ENCODE measurements at regions not wholly inside any gene's neighbourhood (a gene's known extent, or its start where the extent isn't known, plus 50 kb on each side); places are given as distances from the start of the nearest gene placed in this dataset.

GRCh38 chr7:156104501-156105336, 292.5 kb upstream of the SHH start:
- Histone ChIP-seq H3K27ac (ENCODE audit: insufficient read depth, low read length, poor library complexity, severe bottlenecking) (no peak overlapping the region), H3K9me3 (ENCODE audit: control insufficient read depth in 2 of 2, low read length in 2 of 2) (no peaks in the 10 kb centered on the region), H3K36me3 (ENCODE audit: control insufficient read depth, insufficient read depth, low read length) (no peaks in the 10 kb centered on the region), H3K4me1 (ENCODE audit: control insufficient read depth, insufficient read depth, low read length, poor library complexity, severe bottlenecking) (no peaks in the 10 kb centered on the region), H3K27me3 (ENCODE audit: control insufficient read depth, insufficient read depth, low read length) (no peaks in the 10 kb centered on the region), H3K4me3 (ENCODE audit: low read depth, low read length) (no peak overlapping the region)
- H3K9me3 Mint-ChIP-seq = no peaks in the 10 kb centered on the region
- ATAC-seq (ENCODE audit: low read depth in 2 of 2) (no peak), DNase-seq (no peak)
- H3K27me3 Mint-ChIP-seq = no peaks in the 10 kb centered on the region
- H3K4me3 Mint-ChIP-seq = no peak overlapping the region
- no peak overlapping the region for H3K27ac Mint-ChIP-seq
- H3K4me1 Mint-ChIP-seq = no peaks in the 10 kb centered on the region
- H3K36me3 Mint-ChIP-seq = no peaks in the 10 kb centered on the region

- Mint-ChIP-seq H3K4me3 (no peak overlapping the region), H3K36me3 (no peaks in the 10 kb centered on the region), H3K27me3 (no peaks in the 10 kb centered on the region), H3K4me1 (no peaks in the 10 kb centered on the region), H3K9me3 (peaks cover 0 to 1% (median 0%) of the 10 kb centered on the region in 7 donors), H3K27ac (no peak overlapping the region)
- H3K27ac ChIP-seq (ENCODE audit: insufficient read depth, low read length, poor library complexity, severe bottlenecking) = no peak overlapping the region
- H3K4me3 ChIP-seq (ENCODE audit: low read depth, low read length) = no peak overlapping the region
- no peaks in the 10 kb centered on the region for H3K9me3 ChIP-seq (ENCODE audit: control insufficient read depth in 2 of 2, low read length in 2 of 2)
- H3K4me1 ChIP-seq (ENCODE audit: control insufficient read depth, insufficient read depth, low read length, poor library complexity, severe bottlenecking) = no peaks in the 10 kb centered on the region
- H3K36me3 ChIP-seq (ENCODE audit: control insufficient read depth, insufficient read depth, low read length) = no peaks in the 10 kb centered on the region
- ATAC-seq (ENCODE audit: low read depth in 2 of 2) = no peak
- no peaks in the 10 kb centered on the region for H3K27me3 ChIP-seq (ENCODE audit: control insufficient read depth, insufficient read depth, low read length)
- DNase-seq = no peak
These were observed 290.0 kb upstream of the SHH start for GRCh38 chr7:156102267-156102666.

GRCh38 chr7:156101355-156101754, 289.1 kb upstream of the SHH start:
- ATAC-seq (ENCODE audit: low read depth in 2 of 2) (no peak), DNase-seq (no peak)
- Mint-ChIP-seq H3K27me3 (no peaks in the 10 kb centered on the region), H3K36me3 (no peaks in the 10 kb centered on the region), H3K4me1 (no peaks in the 10 kb centered on the region), H3K27ac (no peak overlapping the region), H3K9me3 (peaks cover 0 to 1% (median 0%) of the 10 kb centered on the region in 7 donors), H3K4me3 (no peak overlapping the region)
- no peak overlapping the region for H3K27ac ChIP-seq (ENCODE audit: insufficient read depth, low read length, poor library complexity, severe bottlenecking)
- no peaks in the 10 kb centered on the region for H3K4me1 ChIP-seq (ENCODE audit: control insufficient read depth, insufficient read depth, low read length, poor library complexity, severe bottlenecking)
- H3K36me3 ChIP-seq (ENCODE audit: control insufficient read depth, insufficient read depth, low read length) = no peaks in the 10 kb centered on the region
- H3K27me3 ChIP-seq (ENCODE audit: control insufficient read depth, insufficient read depth, low read length) = no peaks in the 10 kb centered on the region
- no peaks in the 10 kb centered on the region for H3K9me3 ChIP-seq (ENCODE audit: control insufficient read depth in 2 of 2, low read length in 2 of 2)
- H3K4me3 ChIP-seq (ENCODE audit: low read depth, low read length) = no peak overlapping the region

- Mint-ChIP-seq H3K27me3 (no peaks in the 10 kb centered on the region), H3K27ac (no peak overlapping the region), H3K4me1 (peaks cover 0 to 2% (median 0%) of the 10 kb centered on the region in 4 donors), H3K4me3 (no peak overlapping the region), H3K9me3 (peaks cover 0 to 1% (median 0%) of the 10 kb centered on the region in 7 donors), H3K36me3 (no peaks in the 10 kb centered on the region)
- H3K36me3 ChIP-seq (ENCODE audit: control insufficient read depth, insufficient read depth, low read length) = no peaks in the 10 kb centered on the region
- DNase-seq = no peak
- H3K27ac ChIP-seq (ENCODE audit: insufficient read depth, low read length, poor library complexity, severe bottlenecking) = no peak overlapping the region
- H3K4me1 ChIP-seq (ENCODE audit: control insufficient read depth, insufficient read depth, low read length, poor library complexity, severe bottlenecking) = no peaks in the 10 kb centered on the region
- no peak overlapping the region for H3K4me3 ChIP-seq (ENCODE audit: low read depth, low read length)
- H3K27me3 ChIP-seq (ENCODE audit: control insufficient read depth, insufficient read depth, low read length) = no peaks in the 10 kb centered on the region
- H3K9me3 ChIP-seq (ENCODE audit: control insufficient read depth in 2 of 2, low read length in 2 of 2) = no peaks in the 10 kb centered on the region
- no peak for ATAC-seq (ENCODE audit: low read depth in 2 of 2)
These were observed 287.8 kb upstream of the SHH start for GRCh38 chr7:156100086-156100485.

GRCh38 chr7:156099085-156099484, 286.8 kb upstream of the SHH start:
- H3K27ac Mint-ChIP-seq = no peak overlapping the region
- H3K4me3 Mint-ChIP-seq = no peak overlapping the region
- H3K27me3 ChIP-seq (ENCODE audit: control insufficient read depth, insufficient read depth, low read length) = no peaks in the 10 kb centered on the region
- H3K4me1 Mint-ChIP-seq = peaks cover 0 to 2% (median 0%) of the 10 kb centered on the region in 4 donors
- H3K36me3 Mint-ChIP-seq = no peaks in the 10 kb centered on the region
- H3K36me3 ChIP-seq (ENCODE audit: control insufficient read depth, insufficient read depth, low read length) = no peaks in the 10 kb centered on the region
- H3K27me3 Mint-ChIP-seq = no peaks in the 10 kb centered on the region
- H3K9me3 Mint-ChIP-seq = peaks cover 0 to 1% (median 0%) of the 10 kb centered on the region in 7 donors
- no peaks in the 10 kb centered on the region for H3K9me3 ChIP-seq (ENCODE audit: control insufficient read depth in 2 of 2, low read length in 2 of 2)
- H3K4me3 ChIP-seq (ENCODE audit: low read depth, low read length) = no peak overlapping the region
- DNase-seq (no peak), ATAC-seq (ENCODE audit: low read depth in 2 of 2) (no peak)
- no peak overlapping the region for H3K27ac ChIP-seq (ENCODE audit: insufficient read depth, low read length, poor library complexity, severe bottlenecking)
- H3K4me1 ChIP-seq (ENCODE audit: control insufficient read depth, insufficient read depth, low read length, poor library complexity, severe bottlenecking) = no peaks in the 10 kb centered on the region

- no peak for DNase-seq
- Histone ChIP-seq H3K27ac (ENCODE audit: insufficient read depth, low read length, poor library complexity, severe bottlenecking) (no peak overlapping the region), H3K9me3 (ENCODE audit: control insufficient read depth in 2 of 2, low read length in 2 of 2) (no peaks in the 10 kb centered on the region), H3K4me1 (ENCODE audit: control insufficient read depth, insufficient read depth, low read length, poor library complexity, severe bottlenecking) (no peaks in the 10 kb centered on the region), H3K27me3 (ENCODE audit: control insufficient read depth, insufficient read depth, low read length) (no peaks in the 10 kb centered on the region), H3K36me3 (ENCODE audit: control insufficient read depth, insufficient read depth, low read length) (no peaks in the 10 kb centered on the region), H3K4me3 (ENCODE audit: low read depth, low read length) (no peak overlapping the region)
- Mint-ChIP-seq H3K27me3 (no peaks in the 10 kb centered on the region), H3K4me1 (peaks cover 0 to 2% (median 0%) of the 10 kb centered on the region in 4 donors), H3K4me3 (no peak overlapping the region), H3K27ac (no peak overlapping the region), H3K36me3 (no peaks in the 10 kb centered on the region), H3K9me3 (peaks cover 0 to 1% (median 0%) of the 10 kb centered on the region in 7 donors)
- ATAC-seq (ENCODE audit: low read depth in 2 of 2) = no peak
These were observed 284.7 kb upstream of the SHH start for GRCh38 chr7:156096771-156097538.

- Mint-ChIP-seq H3K36me3 (no peaks in the 10 kb centered on the region), H3K27me3 (no peaks in the 10 kb centered on the region), H3K27ac (no peak overlapping the region), H3K9me3 (peaks cover 0 to 1% (median 0%) of the 10 kb centered on the region in 7 donors), H3K4me1 (peaks cover 0 to 2% (median 0%) of the 10 kb centered on the region in 4 donors), H3K4me3 (no peak overlapping the region)
- no peaks in the 10 kb centered on the region for H3K9me3 ChIP-seq (ENCODE audit: control insufficient read depth in 2 of 2, low read length in 2 of 2)
- no peaks in the 10 kb centered on the region for H3K4me1 ChIP-seq (ENCODE audit: control insufficient read depth, insufficient read depth, low read length, poor library complexity, severe bottlenecking)
- no peak for DNase-seq
- no peak overlapping the region for H3K4me3 ChIP-seq (ENCODE audit: low read depth, low read length)
- H3K27ac ChIP-seq (ENCODE audit: insufficient read depth, low read length, poor library complexity, severe bottlenecking) = no peak overlapping the region
- H3K36me3 ChIP-seq (ENCODE audit: control insufficient read depth, insufficient read depth, low read length) = no peaks in the 10 kb centered on the region
- no peaks in the 10 kb centered on the region for H3K27me3 ChIP-seq (ENCODE audit: control insufficient read depth, insufficient read depth, low read length)
- no peak for ATAC-seq (ENCODE audit: low read depth in 2 of 2)
These were observed 283.8 kb upstream of the SHH start for GRCh38 chr7:156095908-156096539.
